SK-N-SH treated with all-trans-retinoic acid at 6 μM for 48 hours (cell line): ENCODE measurements at regions not wholly inside any gene's neighbourhood (a gene's known extent, or its start where the extent isn't known, plus 50 kb on each side); places are given as distances from the start of the nearest gene placed in this dataset.

Source experiments
- ATAC-seq: fragments of 200-7000 bp; cut with Tn5 transposase; 3 replicates; pipeline ENCODE4 v1.9.1; 2020; ENCODE audit warnings: mild to moderate bottlenecking, moderate library complexity
- BACH2 ChIP-seq: fragments of 250-450 bp; sonication (Bioruptor Pico); IDR thresholded peaks from 2 replicates; pipeline ENCODE4 v1.9.0; 2021; ENCODE audit warnings: mild to moderate bottlenecking, borderline replicate concordance
- ESRRG ChIP-seq: fragments of 250-450 bp; sonication (Bioruptor Pico); IDR thresholded peaks from 2 replicates; pipeline ENCODE4 v1.6.1; 2021; ENCODE audit warnings: mild to moderate bottlenecking
- GLIS3 ChIP-seq: fragments of 250-450 bp; sonication (Bioruptor Pico); IDR thresholded peaks from 2 replicates; pipeline ENCODE4 v1.5.0; 2020; ENCODE audit warnings: mild to moderate bottlenecking, moderate library complexity
- ISL1 ChIP-seq: fragments of 250-450 bp; sonication (Bioruptor Pico); IDR thresholded peaks from 2 replicates; pipeline ENCODE4 v2.1.2; 2022; ENCODE audit warnings: mild to moderate bottlenecking, moderate library complexity
- OSR1 ChIP-seq: fragments of 250-450 bp; sonication (Bioruptor Pico); IDR thresholded peaks from 2 replicates; pipeline ENCODE4 v1.8.0; 2022; ENCODE audit warnings: moderate library complexity, mild to moderate bottlenecking, inconsistent platforms
- PPARA ChIP-seq: fragments of 250-450 bp; sonication (Bioruptor Pico); IDR thresholded peaks from 2 replicates; pipeline ENCODE4 v1.5.0; 2020; ENCODE audit warnings: mild to moderate bottlenecking, borderline replicate concordance
- RARB ChIP-seq: fragments of 250-450 bp; sonication (Bioruptor Pico); IDR thresholded peaks from 2 replicates; pipeline ENCODE4 v1.8.0; 2021; ENCODE audit warnings: mild to moderate bottlenecking, moderate library complexity
- SNAI2 ChIP-seq: fragments of 250-450 bp; sonication (Bioruptor Pico); IDR thresholded peaks from 2 replicates; pipeline ENCODE4 v1.5.0; 2020; ENCODE audit warnings: mild to moderate bottlenecking, moderate library complexity
- TCF4 ChIP-seq: fragments of 250-450 bp; sonication (Bioruptor Pico); IDR thresholded peaks from 2 replicates; pipeline ENCODE4 v1.8.0; 2021; ENCODE audit warnings: mild to moderate bottlenecking, moderate library complexity, borderline replicate concordance
- TOX ChIP-seq: fragments of 250-450 bp; sonication (Bioruptor Pico); IDR thresholded peaks from 2 replicates; pipeline ENCODE4 v1.8.0; 2021; ENCODE audit warnings: mild to moderate bottlenecking, moderate library complexity, borderline replicate concordance
- ZC3H10 ChIP-seq: fragments of 250-450 bp; sonication (Bioruptor Pico); IDR thresholded peaks from 2 replicates; pipeline ENCODE4 v1.5.1; 2021; ENCODE audit warnings: mild to moderate bottlenecking, moderate library complexity
- ZFP3 ChIP-seq: fragments of 250-450 bp; sonication (Bioruptor Pico); IDR thresholded peaks from 2 replicates; pipeline ENCODE4 v1.5.0; 2020; ENCODE audit warnings: mild to moderate bottlenecking, moderate library complexity
- ZFP30 ChIP-seq: fragments of 450-650 bp; formaldehyde crosslinking; IDR thresholded peaks from 2 replicates; pipeline ENCODE4 v1.5.0; 2022; ENCODE audit warnings: mild to moderate bottlenecking, moderate library complexity
- ZNF70 ChIP-seq: fragments of 450-650 bp; formaldehyde crosslinking; IDR thresholded peaks from 2 replicates; pipeline ENCODE4 v1.5.0; 2020; ENCODE audit warnings: mild to moderate bottlenecking, moderate library complexity
- ZNF8 ChIP-seq: fragments of 450-650 bp; formaldehyde crosslinking; IDR thresholded peaks from 2 replicates; pipeline ENCODE4 v1.5.0; 2020; ENCODE audit warnings: mild to moderate bottlenecking, moderate library complexity
- TF ChIP-seq, protein P1 (sequence below): fragments of 250-450 bp; sonication (Bioruptor Pico); IDR thresholded peaks from 2 replicates; pipeline ENCODE4 v1.5.0; 2020; ENCODE audit warnings: mild to moderate bottlenecking, moderate library complexity
- TF ChIP-seq, protein P2 (sequence below): fragments of 250-450 bp; sonication (Bioruptor Pico); IDR thresholded peaks from 2 replicates; pipeline ENCODE4 v1.8.0; 2021; ENCODE audit warnings: low read depth, mild to moderate bottlenecking, moderate library complexity, borderline replicate concordance
- TF ChIP-seq, protein P3 (sequence below): fragments of 250-450 bp; sonication (Bioruptor Pico); IDR thresholded peaks from 2 replicates; pipeline ENCODE4 v1.5.1; 2020; ENCODE audit warnings: low read depth, mild to moderate bottlenecking, moderate library complexity
- TF ChIP-seq, protein P4 (sequence below): fragments of 250-450 bp; sonication (Bioruptor Pico); IDR thresholded peaks from 2 replicates; pipeline ENCODE4 v1.5.1; 2021; ENCODE audit warnings: mild to moderate bottlenecking, moderate library complexity
- TF ChIP-seq, protein P5 (sequence below): fragments of 250-450 bp; sonication (Bioruptor Pico); IDR thresholded peaks from 2 replicates; pipeline ENCODE4 v1.8.0; 2020; ENCODE audit warnings: mild to moderate bottlenecking, moderate library complexity, borderline replicate concordance

DNA sequence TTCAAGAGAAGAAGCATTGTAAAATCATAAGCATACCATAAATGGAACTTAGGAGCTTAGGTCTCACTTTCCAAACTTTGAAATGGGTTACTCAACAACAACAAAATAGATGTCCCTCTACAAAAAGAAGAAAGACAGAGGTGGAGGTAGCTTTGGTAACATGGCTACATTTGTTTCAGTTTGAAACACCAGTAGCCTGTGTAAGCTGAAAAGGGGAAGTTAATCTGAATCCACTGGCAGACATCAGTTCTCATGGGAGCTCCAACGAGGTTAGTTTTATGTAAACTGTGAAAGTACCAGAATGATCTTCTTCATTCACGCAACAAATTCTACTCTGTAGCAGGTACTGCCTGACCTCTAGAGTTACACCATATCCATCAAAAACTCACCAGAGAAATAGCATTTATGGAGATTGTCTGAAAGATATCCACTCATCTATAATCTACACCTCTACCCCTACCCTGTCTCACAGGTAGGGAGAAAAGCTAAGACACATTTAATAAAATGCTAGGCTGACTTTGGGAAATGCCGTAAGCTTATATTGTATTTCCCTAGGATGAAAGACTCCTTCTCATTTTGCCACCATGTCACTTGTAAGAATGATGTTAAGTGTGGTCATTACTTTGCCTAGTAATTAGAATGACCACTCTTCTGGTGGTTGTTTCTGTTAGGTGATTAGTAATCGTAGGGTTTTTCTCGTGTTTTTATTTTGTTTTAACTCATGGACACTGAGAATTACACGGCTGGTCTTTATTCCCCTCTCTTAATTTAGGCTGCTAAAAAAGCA is 224.1 kb downstream of the ASCL1 start:
- TF ChIP-seq ISL1 (CRISPR knock-in tag): no peak
- TF ChIP-seq, protein P1, sequence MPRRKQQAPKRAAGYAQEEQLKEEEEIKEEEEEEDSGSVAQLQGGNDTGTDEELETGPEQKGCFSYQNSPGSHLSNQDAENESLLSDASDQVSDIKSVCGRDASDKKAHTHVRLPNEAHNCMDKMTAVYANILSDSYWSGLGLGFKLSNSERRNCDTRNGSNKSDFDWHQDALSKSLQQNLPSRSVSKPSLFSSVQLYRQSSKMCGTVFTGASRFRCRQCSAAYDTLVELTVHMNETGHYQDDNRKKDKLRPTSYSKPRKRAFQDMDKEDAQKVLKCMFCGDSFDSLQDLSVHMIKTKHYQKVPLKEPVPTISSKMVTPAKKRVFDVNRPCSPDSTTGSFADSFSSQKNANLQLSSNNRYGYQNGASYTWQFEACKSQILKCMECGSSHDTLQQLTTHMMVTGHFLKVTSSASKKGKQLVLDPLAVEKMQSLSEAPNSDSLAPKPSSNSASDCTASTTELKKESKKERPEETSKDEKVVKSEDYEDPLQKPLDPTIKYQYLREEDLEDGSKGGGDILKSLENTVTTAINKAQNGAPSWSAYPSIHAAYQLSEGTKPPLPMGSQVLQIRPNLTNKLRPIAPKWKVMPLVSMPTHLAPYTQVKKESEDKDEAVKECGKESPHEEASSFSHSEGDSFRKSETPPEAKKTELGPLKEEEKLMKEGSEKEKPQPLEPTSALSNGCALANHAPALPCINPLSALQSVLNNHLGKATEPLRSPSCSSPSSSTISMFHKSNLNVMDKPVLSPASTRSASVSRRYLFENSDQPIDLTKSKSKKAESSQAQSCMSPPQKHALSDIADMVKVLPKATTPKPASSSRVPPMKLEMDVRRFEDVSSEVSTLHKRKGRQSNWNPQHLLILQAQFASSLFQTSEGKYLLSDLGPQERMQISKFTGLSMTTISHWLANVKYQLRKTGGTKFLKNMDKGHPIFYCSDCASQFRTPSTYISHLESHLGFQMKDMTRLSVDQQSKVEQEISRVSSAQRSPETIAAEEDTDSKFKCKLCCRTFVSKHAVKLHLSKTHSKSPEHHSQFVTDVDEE (CRISPR knock-in tag): no peak
- no peak for ATAC-seq

DNA sequence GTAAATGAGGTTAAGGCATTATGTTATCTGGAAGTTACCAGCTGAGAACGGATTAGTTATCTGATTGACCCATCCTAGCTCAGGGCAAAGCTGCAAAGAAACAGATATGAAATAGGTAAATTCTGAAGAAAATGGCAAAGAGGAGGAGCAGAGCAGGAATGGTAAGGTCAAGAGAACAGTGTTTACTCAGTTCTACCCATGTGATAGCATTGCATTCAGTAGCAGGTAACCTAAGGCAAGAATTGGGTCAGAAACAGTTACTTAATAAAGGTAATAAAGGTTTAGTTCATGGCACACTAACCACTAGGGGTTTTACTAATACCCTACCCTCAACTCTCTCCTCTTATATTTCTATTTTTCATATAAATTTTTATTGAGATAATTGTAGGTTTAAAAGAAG is 224.8 kb downstream of the ASCL1 start:
- TF ChIP-seq ESRRG (CRISPR knock-in tag) (no peak), OSR1 (no peak), ZNF70 (CRISPR knock-in tag) (no peak), ZFP3 (CRISPR knock-in tag) (no peak), TOX (CRISPR knock-in tag) (no peak), RARB (CRISPR knock-in tag) (no peak), SNAI2 (CRISPR knock-in tag) (no peak)
- TF ChIP-seq, protein P2, sequence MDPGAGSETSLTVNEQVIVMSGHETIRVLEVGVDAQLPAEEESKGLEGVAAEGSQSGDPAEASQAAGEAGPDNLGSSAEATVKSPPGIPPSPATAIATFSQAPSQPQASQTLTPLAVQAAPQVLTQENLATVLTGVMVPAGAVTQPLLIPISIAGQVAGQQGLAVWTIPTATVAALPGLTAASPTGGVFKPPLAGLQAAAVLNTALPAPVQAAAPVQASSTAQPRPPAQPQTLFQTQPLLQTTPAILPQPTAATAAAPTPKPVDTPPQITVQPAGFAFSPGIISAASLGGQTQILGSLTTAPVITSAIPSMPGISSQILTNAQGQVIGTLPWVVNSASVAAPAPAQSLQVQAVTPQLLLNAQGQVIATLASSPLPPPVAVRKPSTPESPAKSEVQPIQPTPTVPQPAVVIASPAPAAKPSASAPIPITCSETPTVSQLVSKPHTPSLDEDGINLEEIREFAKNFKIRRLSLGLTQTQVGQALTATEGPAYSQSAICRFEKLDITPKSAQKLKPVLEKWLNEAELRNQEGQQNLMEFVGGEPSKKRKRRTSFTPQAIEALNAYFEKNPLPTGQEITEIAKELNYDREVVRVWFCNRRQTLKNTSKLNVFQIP (CRISPR knock-in tag): no peak
- TF ChIP-seq, protein P1 (CRISPR knock-in tag): no peak
- TF ChIP-seq, protein P3, sequence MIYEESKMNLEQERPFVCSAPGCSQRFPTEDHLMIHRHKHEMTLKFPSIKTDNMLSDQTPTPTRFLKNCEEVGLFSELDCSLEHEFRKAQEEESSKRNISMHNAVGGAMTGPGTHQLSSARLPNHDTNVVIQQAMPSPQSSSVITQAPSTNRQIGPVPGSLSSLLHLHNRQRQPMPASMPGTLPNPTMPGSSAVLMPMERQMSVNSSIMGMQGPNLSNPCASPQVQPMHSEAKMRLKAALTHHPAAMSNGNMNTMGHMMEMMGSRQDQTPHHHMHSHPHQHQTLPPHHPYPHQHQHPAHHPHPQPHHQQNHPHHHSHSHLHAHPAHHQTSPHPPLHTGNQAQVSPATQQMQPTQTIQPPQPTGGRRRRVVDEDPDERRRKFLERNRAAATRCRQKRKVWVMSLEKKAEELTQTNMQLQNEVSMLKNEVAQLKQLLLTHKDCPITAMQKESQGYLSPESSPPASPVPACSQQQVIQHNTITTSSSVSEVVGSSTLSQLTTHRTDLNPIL (CRISPR knock-in tag): no peak
- ATAC-seq: no peak

DNA sequence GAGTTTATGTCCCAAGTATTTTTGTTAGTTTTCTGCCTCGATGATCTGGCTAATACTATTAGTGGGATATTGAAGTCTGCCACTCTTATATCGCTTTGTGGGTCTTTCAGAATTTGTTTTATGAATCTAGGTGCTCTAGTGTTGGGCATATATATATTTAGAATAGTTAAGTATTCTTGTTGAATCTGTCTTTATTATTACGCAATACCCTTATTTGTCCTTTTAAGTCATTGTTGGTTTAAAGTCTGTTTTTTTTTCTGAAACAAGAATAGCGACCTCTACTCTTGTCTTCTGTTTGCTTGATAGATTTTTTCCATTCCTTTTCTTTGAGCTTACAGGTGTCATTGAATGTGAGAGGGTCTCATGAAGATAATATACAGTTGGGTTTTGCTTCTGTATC is 239.0 kb downstream of the ASCL1 start:
- no peak for ATAC-seq
- TF ChIP-seq TOX (CRISPR knock-in tag) (no peak), PPARA (CRISPR knock-in tag) (no peak), RARB (CRISPR knock-in tag) (no peak), ZFP3 (CRISPR knock-in tag) (no peak), ZNF70 (CRISPR knock-in tag) (no peak), GLIS3 (CRISPR knock-in tag) (no peak), TCF4 (CRISPR knock-in tag) (no peak), ZFP30 (no peak), ISL1 (CRISPR knock-in tag) (no peak), BACH2 (CRISPR knock-in tag) (no peak), ZC3H10 (CRISPR knock-in tag) (no peak), ZNF8 (CRISPR knock-in tag) (no peak), SNAI2 (CRISPR knock-in tag) (no peak)
- TF ChIP-seq, protein P4, sequence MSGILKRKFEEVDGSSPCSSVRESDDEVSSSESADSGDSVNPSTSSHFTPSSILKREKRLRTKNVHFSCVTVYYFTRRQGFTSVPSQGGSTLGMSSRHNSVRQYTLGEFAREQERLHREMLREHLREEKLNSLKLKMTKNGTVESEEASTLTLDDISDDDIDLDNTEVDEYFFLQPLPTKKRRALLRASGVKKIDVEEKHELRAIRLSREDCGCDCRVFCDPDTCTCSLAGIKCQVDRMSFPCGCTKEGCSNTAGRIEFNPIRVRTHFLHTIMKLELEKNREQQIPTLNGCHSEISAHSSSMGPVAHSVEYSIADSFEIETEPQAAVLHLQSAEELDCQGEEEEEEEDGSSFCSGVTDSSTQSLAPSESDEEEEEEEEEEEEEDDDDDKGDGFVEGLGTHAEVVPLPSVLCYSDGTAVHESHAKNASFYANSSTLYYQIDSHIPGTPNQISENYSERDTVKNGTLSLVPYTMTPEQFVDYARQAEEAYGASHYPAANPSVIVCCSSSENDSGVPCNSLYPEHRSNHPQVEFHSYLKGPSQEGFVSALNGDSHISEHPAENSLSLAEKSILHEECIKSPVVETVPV: no peak
- TF ChIP-seq, protein P2 (CRISPR knock-in tag): no peak
- TF ChIP-seq, protein P5, sequence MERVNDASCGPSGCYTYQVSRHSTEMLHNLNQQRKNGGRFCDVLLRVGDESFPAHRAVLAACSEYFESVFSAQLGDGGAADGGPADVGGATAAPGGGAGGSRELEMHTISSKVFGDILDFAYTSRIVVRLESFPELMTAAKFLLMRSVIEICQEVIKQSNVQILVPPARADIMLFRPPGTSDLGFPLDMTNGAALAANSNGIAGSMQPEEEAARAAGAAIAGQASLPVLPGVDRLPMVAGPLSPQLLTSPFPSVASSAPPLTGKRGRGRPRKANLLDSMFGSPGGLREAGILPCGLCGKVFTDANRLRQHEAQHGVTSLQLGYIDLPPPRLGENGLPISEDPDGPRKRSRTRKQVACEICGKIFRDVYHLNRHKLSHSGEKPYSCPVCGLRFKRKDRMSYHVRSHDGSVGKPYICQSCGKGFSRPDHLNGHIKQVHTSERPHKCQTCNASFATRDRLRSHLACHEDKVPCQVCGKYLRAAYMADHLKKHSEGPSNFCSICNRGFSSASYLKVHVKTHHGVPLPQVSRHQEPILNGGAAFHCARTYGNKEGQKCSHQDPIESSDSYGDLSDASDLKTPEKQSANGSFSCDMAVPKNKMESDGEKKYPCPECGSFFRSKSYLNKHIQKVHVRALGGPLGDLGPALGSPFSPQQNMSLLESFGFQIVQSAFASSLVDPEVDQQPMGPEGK (CRISPR knock-in tag): no peak
